H1 (cell line): ENCODE measurements at regions not wholly inside any gene's neighbourhood (a gene's known extent, or its start where the extent isn't known, plus 50 kb on each side); places are given as distances from the start of the nearest gene placed in this dataset.

Source experiments
- CTCF ChIA-PET: fragments of 300-600 bp; sonication (Branson Sonifier 250); formaldehyde crosslinking; loops from one replicate; lab custom pipeline; 2021; ENCODE audit not compliant: partially characterized antibody; lab: Charles Lee
- POLR2A ChIA-PET: fragments of 300-600 bp; sonication (Branson Sonifier 250); formaldehyde crosslinking; loops from one replicate; lab custom pipeline; 2021; ENCODE audit warnings: inconsistent platforms; ENCODE audit not compliant: partially characterized antibody; lab: Charles Lee
- DNase-seq, 2 experiments: peaks; one replicate each; pipeline versions ENCODE4 v3.0.0 to v3.0.0-alpha.2; 2010 to 2022; ENCODE audit warnings: low spot score in 2 of 2, low read depth in 1 of 2, mixed read lengths in 1 of 2
- FAIRE-seq: peaks from 2 replicates; lab custom pipeline; 2011; peaks lifted over from hg19 to GRCh38; lab: Jason Lieb, UNC
- H2AFZ ChIP-seq: 2 replicates; pipeline ENCODE4 v1.8.1; 2012; ENCODE audit warnings: low read length, inconsistent platforms
- H2AK5ac ChIP-seq: 2 replicates; pipeline ENCODE4 v1.6.1; 2013; ENCODE audit warnings: low read depth, low read length
- H2BK120ac ChIP-seq: replicated peaks from 2 replicates; pipeline ENCODE3; 2013; ENCODE audit warnings: low read depth, low read length, inconsistent platforms
- H2BK12ac ChIP-seq: 2 replicates; pipeline ENCODE4 v1.6.1; 2013; ENCODE audit warnings: low read depth, low read length
- H2BK15ac ChIP-seq: 2 replicates; pipeline ENCODE4 v1.6.1; 2013; ENCODE audit warnings: low read length
- H2BK20ac ChIP-seq: 2 replicates; pipeline ENCODE4 v1.6.1; 2013; ENCODE audit warnings: low read length
- H2BK5ac ChIP-seq: 2 replicates; pipeline ENCODE4 v1.6.1; 2013; ENCODE audit warnings: low read depth, low read length
- H3K14ac ChIP-seq: 2 replicates; pipeline ENCODE4 v1.6.1; 2013; ENCODE audit warnings: inconsistent platforms; ENCODE audit not compliant: insufficient read length
- H3K18ac ChIP-seq: 2 replicates; pipeline ENCODE4 v1.6.1; 2013; ENCODE audit warnings: low read length; ENCODE audit errors: extremely low read depth
- H3K23ac ChIP-seq: 2 replicates; pipeline ENCODE4 v1.6.1; 2013; ENCODE audit warnings: inconsistent platforms; ENCODE audit not compliant: insufficient read length
- H3K23me2 ChIP-seq: 2 replicates; pipeline ENCODE4 v1.6.1; 2013; ENCODE audit warnings: low read depth, low read length
- H3K27ac ChIP-seq: 2 replicates; pipeline ENCODE4 v1.6.1; 2011; ENCODE audit warnings: low read depth, low read length, inconsistent platforms
- H3K27me3 ChIP-seq, 4 experiments: replicated peaks in 1 of 4; 1 replicate in 1 of 4; 2 replicates in 3 of 4; pipeline versions ENCODE4 v1.6.1 to v1.8.1; 2011 to 2013; ENCODE audit warnings: low read length in 3 of 4, mild to moderate bottlenecking in 3 of 4, inconsistent platforms in 2 of 4, mixed read lengths in 2 of 4, moderate library complexity in 1 of 4; ENCODE audit not compliant: control insufficient read depth in 3 of 4, insufficient read depth in 3 of 4; ENCODE audit errors: extremely low read depth in 1 of 4
- H3K36me3 ChIP-seq, 4 experiments: 2 replicates each; pipeline versions ENCODE4 v1.6.1 to v1.8.1; 2011 to 2013; ENCODE audit warnings: mild to moderate bottlenecking in 4 of 4, low read length in 3 of 4, moderate library complexity in 2 of 4, control low read depth in 1 of 4, inconsistent platforms in 1 of 4; ENCODE audit not compliant: insufficient read depth in 4 of 4, control insufficient read depth in 2 of 4
- H3K4ac ChIP-seq: replicated peaks from 2 replicates; pipeline ENCODE3; 2013; ENCODE audit warnings: low read length, low read depth, mixed read lengths, inconsistent platforms; ENCODE audit not compliant: insufficient read length
- H3K4me1 ChIP-seq, 4 experiments: replicated peaks in 1 of 4; 1 replicate in 1 of 4; 2 replicates in 3 of 4; pipeline versions ENCODE4 v1.6.1 to v1.8.1; 2011 to 2013; ENCODE audit warnings: low read length in 3 of 4, inconsistent platforms in 2 of 4, mixed read lengths in 1 of 4; ENCODE audit not compliant: insufficient read depth in 4 of 4, control insufficient read depth in 3 of 4
- H3K4me2 ChIP-seq, 2 experiments: 2 replicates each; pipeline versions ENCODE4 v1.6.1 to v1.8.1; 2011 to 2013; ENCODE audit warnings: low read depth in 2 of 2, low read length in 2 of 2, control low read depth in 1 of 2, inconsistent platforms in 1 of 2, mild to moderate bottlenecking in 1 of 2; ENCODE audit not compliant: insufficient read depth in 1 of 2
- H3K4me3 ChIP-seq, 4 experiments: fragments of 200-600, 300-600 bp in 1 of 4; sonication (generic), shearing (Covaris generic), sonication (Bioruptor Twin) in 1 of 4; 2 replicates each; pipeline versions ENCODE4 v1.5.1 to v1.8.1; 2011 to 2016; ENCODE audit warnings: low read length in 4 of 4, low read depth in 3 of 4, control low read depth in 2 of 4, inconsistent platforms in 2 of 4, mild to moderate bottlenecking in 2 of 4, mixed read lengths in 1 of 4, moderate library complexity in 1 of 4; ENCODE audit not compliant: insufficient read depth in 2 of 4; ENCODE audit errors: extremely low read depth in 1 of 4
- H3K56ac ChIP-seq: replicated peaks from 2 replicates; pipeline ENCODE3; 2013; ENCODE audit warnings: low read depth, mild to moderate bottlenecking, mixed read lengths, low read length, inconsistent platforms; ENCODE audit not compliant: insufficient read length
- H3K79me1 ChIP-seq: 2 replicates; pipeline ENCODE4 v1.6.1; 2013; ENCODE audit warnings: low read depth, low read length, control low read depth
- H3K79me2 ChIP-seq, 2 experiments: 2 replicates each; pipeline versions ENCODE4 v1.6.1 to v1.8.1; 2012 to 2013; ENCODE audit warnings: low read length in 2 of 2, mild to moderate bottlenecking in 2 of 2, inconsistent platforms in 1 of 2; ENCODE audit not compliant: insufficient read depth in 2 of 2, control insufficient read depth in 1 of 2
- H3K9ac ChIP-seq, 4 experiments: replicated peaks in 1 of 4; 1 replicate in 1 of 4; 2 replicates in 3 of 4; pipeline versions ENCODE4 v1.6.1 to v1.8.1; 2011 to 2013; ENCODE audit warnings: low read depth in 3 of 4, low read length in 3 of 4, control low read depth in 2 of 4, mild to moderate bottlenecking in 2 of 4, moderate library complexity in 2 of 4, inconsistent platforms in 1 of 4; ENCODE audit errors: extremely low read depth in 1 of 4
- H3K9me3 ChIP-seq, 2 experiments: 2 replicates each; pipeline versions ENCODE4 v1.6.1 to v1.8.1; 2012 to 2013; ENCODE audit warnings: mild to moderate bottlenecking in 2 of 2, moderate library complexity in 2 of 2, control low read depth in 1 of 2, inconsistent platforms in 1 of 2, low read depth in 1 of 2, low read length in 1 of 2, mixed read lengths in 1 of 2; ENCODE audit not compliant: insufficient read depth in 2 of 2
- H4K20me1 ChIP-seq, 2 experiments: replicated peaks in 1 of 2; 2 replicates each; pipeline versions ENCODE3 to v1.8.1; 2011 to 2013; ENCODE audit warnings: inconsistent platforms in 2 of 2, low read length in 2 of 2, mild to moderate bottlenecking in 1 of 2; ENCODE audit not compliant: insufficient read depth in 2 of 2, control insufficient read depth in 1 of 2
- H4K5ac ChIP-seq: 2 replicates; pipeline ENCODE4 v1.6.1; 2013; ENCODE audit warnings: low read length, low read depth, mixed read lengths, inconsistent platforms; ENCODE audit not compliant: insufficient read length
- H4K8ac ChIP-seq: 2 replicates; pipeline ENCODE4 v1.8.0; 2013; ENCODE audit warnings: mild to moderate bottlenecking, moderate library complexity, low read length, inconsistent platforms; ENCODE audit not compliant: insufficient read depth; ENCODE audit errors: extremely low read depth
- H4K91ac ChIP-seq: replicated peaks from 2 replicates; pipeline ENCODE3; 2013; ENCODE audit warnings: low read length, mixed read lengths, inconsistent platforms; ENCODE audit not compliant: insufficient read length
- BACH1 ChIP-seq: IDR thresholded peaks from 2 replicates; pipeline ENCODE4 v1.6.1; 2012; ENCODE audit warnings: low read length, improper control_type of control experiment
- BCL11A ChIP-seq, 2 experiments: IDR thresholded peaks; one replicate each; pipeline ENCODE4 v1.6.1; 2011; ENCODE audit warnings: low read depth in 2 of 2, low read length in 2 of 2, mild to moderate bottlenecking in 2 of 2
- CHD1 ChIP-seq: IDR thresholded peaks from 2 replicates; pipeline ENCODE4 v1.6.1; 2012; ENCODE audit warnings: low read depth, low read length, improper control_type of control experiment
- CREB1 ChIP-seq: IDR thresholded peaks from 2 replicates; pipeline ENCODE4 v1.6.1; 2012; ENCODE audit warnings: inconsistent platforms
- HDAC2 ChIP-seq, 2 experiments: fragments of 300-600 bp in 1 of 2; sonication (generic) in 1 of 2; IDR thresholded peaks; 2 replicates each; pipeline ENCODE4 v1.6.1; 2011 to 2012; ENCODE audit warnings: low read depth in 2 of 2, low read length in 2 of 2, mild to moderate bottlenecking in 2 of 2, moderate library complexity in 2 of 2, borderline replicate concordance in 1 of 2, inconsistent platforms in 1 of 2
- KDM1A ChIP-seq: fragments of 200-600, 300-600 bp; sonication (generic); IDR thresholded peaks from 2 replicates; pipeline ENCODE4 v1.7.1; 2016; ENCODE audit warnings: mild to moderate bottlenecking, low read length, borderline replicate concordance
- PHF8 ChIP-seq: fragments of 200-600 bp; sonication (generic); conservative IDR thresholded peaks from 2 replicates; pipeline ENCODE4 v1.7.1; 2012; ENCODE audit warnings: low read depth, mild to moderate bottlenecking, inconsistent platforms, low read length, moderate library complexity
- POU5F1 ChIP-seq: IDR thresholded peaks from 2 replicates; pipeline ENCODE4 v1.6.1; 2011; ENCODE audit warnings: low read depth, mild to moderate bottlenecking, low read length, moderate library complexity
- RBBP5 ChIP-seq: IDR thresholded peaks from 2 replicates; pipeline ENCODE4 v1.7.1; 2012; ENCODE audit warnings: low read depth, mild to moderate bottlenecking, inconsistent platforms, low read length, moderate library complexity, borderline replicate concordance
- RNF2 ChIP-seq: fragments of 200-900, 300-1000 bp; sonication (generic); IDR thresholded peaks from 2 replicates; pipeline ENCODE4 v1.7.1; 2016; ENCODE audit warnings: borderline replicate concordance, low read depth, mild to moderate bottlenecking, antibody characterized with exemption, low read length; ENCODE audit not compliant: poor library complexity, severe bottlenecking; ENCODE audit errors: missing control alignments
- SIRT6 ChIP-seq: IDR thresholded peaks from one replicate; pipeline ENCODE4 v1.7.1; 2012; ENCODE audit warnings: low read length, inconsistent platforms
- SP4 ChIP-seq: IDR thresholded peaks from 2 replicates; pipeline ENCODE4 v1.6.1; 2012; ENCODE audit warnings: low read length, inconsistent platforms
- TCF12 ChIP-seq: IDR thresholded peaks from 2 replicates; pipeline ENCODE4 v1.6.1; 2011; ENCODE audit warnings: low read depth, mild to moderate bottlenecking, low read length
- TEAD4 ChIP-seq: IDR thresholded peaks from 2 replicates; pipeline ENCODE4 v1.6.1; 2012; ENCODE audit warnings: low read depth, low read length, inconsistent platforms, mixed read lengths
- WGBS, 2 experiments: shearing (Covaris generic) in 1 of 2; methylation state at CpG; one replicate each; pipeline versions ENCODE4 v1.1.6 to v1.1.7; 2013 to 2015; ENCODE audit warnings: low lambda C conversion rate in 2 of 2, mixed read lengths in 2 of 2, inconsistent platforms in 1 of 2, low coverage in 1 of 2, missing lambda C conversion rate in 1 of 2; ENCODE audit not compliant: insufficient replicate concordance in 2 of 2, insufficient coverage in 1 of 2, insufficient read length in 1 of 2; ENCODE audit errors: extremely low coverage in 1 of 2, missing lambda C conversion rate in 1 of 2; 5-methylcytosine and 5-hydroxymethylcytosine counted together

GRCh38 chr1:29519788-29520110 is 283.4 kb downstream of the PTPRU start:
- Histone ChIP-seq H2BK120ac (no peak overlapping the region), H3K36me3 (no peaks in the 10 kb centered on the region), H4K5ac (no peak overlapping the region), H3K27me3 (0 out of 7 replicates have a peak, but pooled peaks cover 0 to under 1% (median 0%) of the 10 kb centered on the region in 4 experiments), H2BK12ac (no peak overlapping the region), H2AFZ (no peak overlapping the region), H3K23ac (no peak overlapping the region), H4K20me1 (no peaks in the 10 kb centered on the region), H3K18ac (no peak overlapping the region; the same call in 1 of the 2 replicates), H2BK5ac (no peak overlapping the region), H3K4me1 (peaks cover 0 to 7% (median 2%) of the 10 kb centered on the region in 4 experiments; a peak in 2 of 7 replicates), H4K8ac (no peak overlapping the region), H3K4me3 (no peak overlapping the region), H2AK5ac (no peak overlapping the region), H3K27ac (no peak overlapping the region), H3K4me2 (no peak overlapping the region), H2BK15ac (no peak overlapping the region), H3K14ac (no peak overlapping the region), H3K23me2 (no peaks in the 10 kb centered on the region), H3K9ac (no peak overlapping the region), H3K79me1 (no peaks in the 10 kb centered on the region), H4K91ac (no peak overlapping the region), H3K4ac (no peak overlapping the region), H3K56ac (no peak overlapping the region), H3K9me3 (no peaks in the 10 kb centered on the region), H2BK20ac (no peak overlapping the region), H3K79me2 (no peaks in the 10 kb centered on the region)
- FAIRE-seq (no peak), DNase-seq (no peak)
- CTCF ChIA-PET: interaction anchor here (0.8 to 1.1 kb wide), 5 partner anchors 10 to 393 kb away, joined by 3 to 4 read pairs (median 3); no protein-coding TSS in a partner anchor
- POLR2A ChIA-PET: no interaction called here
- WGBS, 2 experiments: 97% methylated on average over 7 of the region's 8 CpGs; no CpG with 5 or more reads in 1 of the 2 experiments
- TF ChIP-seq PHF8 (no peak), SP4 (no peak), CREB1 (no peak), TEAD4 (no peak), RBBP5 (no peak), TCF12 (no peak), BACH1 (no peak), POU5F1 (no peak), HDAC2 (IDR thresholded peaks at IDR 0.05; ENCODE audit: borderline replicate concordance in 1 of 2, low read depth in 2 of 2, low read length in 2 of 2) (no peak), SIRT6 (no peak), BCL11A (IDR thresholded peaks at IDR 0.05; ENCODE audit: low read depth in 2 of 2, low read length in 2 of 2) (no peak), CHD1 (no peak), RNF2 (no peak), KDM1A (no peak)
